ENCODE measurements at regions not wholly inside any gene's neighbourhood (a gene's known extent, or its start where the extent isn't known, plus 50 kb on each side); places are given as distances from the start of the nearest gene placed in this dataset.

GRCh38 chr1:38225745-38226144, 179.2 kb upstream of the POU3F1 start:
- Histone ChIP-seq H3K9ac (ENCODE audit: insufficient read length, low read depth) (no peak overlapping the region), H3K4me1 (ENCODE audit: insufficient read depth, insufficient read length) (no peaks in the 10 kb centered on the region), H3K27me3 (ENCODE audit: insufficient read depth, insufficient read length) (no peaks in the 10 kb centered on the region), H3K36me3 (ENCODE audit: insufficient read depth, insufficient read length, low read length) (no peaks in the 10 kb centered on the region), H3K9me3 (ENCODE audit: insufficient read depth, low read length) (peaks cover 24% of the 10 kb centered on the region), H3K4me3 (ENCODE audit: insufficient read length, low read depth) (no peak overlapping the region)
- TF ChIP-seq ZNF274 (IDR thresholded peaks at IDR 0.05; ENCODE audit: low read depth, low read length) (no peak), YY1 (IDR thresholded peaks at IDR 0.05; ENCODE audit: insufficient read depth, insufficient read length) (no peak), SUZ12 (IDR thresholded peaks at IDR 0.05; ENCODE audit: extremely low read depth, insufficient read depth, insufficient read length) (no peak)
- no peak for DNase-seq (ENCODE audit: low read depth, low spot score)

- no peaks in the 10 kb centered on the region for H3K36me3 ChIP-seq (ENCODE audit: insufficient read depth, insufficient read length, low read length)
- no peaks in the 10 kb centered on the region for H3K4me1 ChIP-seq (ENCODE audit: insufficient read depth, insufficient read length)
- no peak overlapping the region for H3K4me3 ChIP-seq (ENCODE audit: insufficient read length, low read depth)
- H3K9ac ChIP-seq (ENCODE audit: insufficient read length, low read depth), result no peak overlapping the region
- no peak for TF ChIP-seq YY1 (IDR thresholded peaks at IDR 0.05; ENCODE audit: insufficient read depth, insufficient read length)
- no peak for TF ChIP-seq SUZ12 (IDR thresholded peaks at IDR 0.05; ENCODE audit: extremely low read depth, insufficient read depth, insufficient read length)
- no peak for TF ChIP-seq ZNF274 (IDR thresholded peaks at IDR 0.05; ENCODE audit: low read depth, low read length)
- no peak for DNase-seq (ENCODE audit: low read depth, low spot score)
- no peaks in the 10 kb centered on the region for H3K27me3 ChIP-seq (ENCODE audit: insufficient read depth, insufficient read length)
- H3K9me3 ChIP-seq (ENCODE audit: insufficient read depth, low read length), result peaks cover 6% of the 10 kb centered on the region; the same call in 1 of the 2 replicates
Measured at GRCh38 chr1:38223391-38223790, 176.8 kb upstream of the POU3F1 start.

- TF ChIP-seq SUZ12 (IDR thresholded peaks at IDR 0.05; ENCODE audit: extremely low read depth, insufficient read depth, insufficient read length) (no peak), ZNF274 (IDR thresholded peaks at IDR 0.05; ENCODE audit: low read depth, low read length) (no peak), YY1 (IDR thresholded peaks at IDR 0.05; ENCODE audit: insufficient read depth, insufficient read length) (no peak)
- H3K27me3 ChIP-seq (ENCODE audit: insufficient read depth, insufficient read length), result no peaks in the 10 kb centered on the region
- DNase-seq (ENCODE audit: low read depth, low spot score), result no peak
- H3K9ac ChIP-seq (ENCODE audit: insufficient read length, low read depth), result no peak overlapping the region
- H3K9me3 ChIP-seq (ENCODE audit: insufficient read depth, low read length), result peaks cover 6% of the 10 kb centered on the region; the same call in 1 of the 2 replicates
- H3K36me3 ChIP-seq (ENCODE audit: insufficient read depth, insufficient read length, low read length), result no peaks in the 10 kb centered on the region
- no peak overlapping the region for H3K4me3 ChIP-seq (ENCODE audit: insufficient read length, low read depth)
- no peaks in the 10 kb centered on the region for H3K4me1 ChIP-seq (ENCODE audit: insufficient read depth, insufficient read length)
Measured at GRCh38 chr1:38222891-38223290, 176.3 kb upstream of the POU3F1 start.

- no peak for DNase-seq (ENCODE audit: low read depth, low spot score)
Measured at GRCh38 chr1:38221006-38221649, 174.5 kb upstream of the POU3F1 start.

GRCh38 chr1:38217316-38217715, 170.7 kb upstream of the POU3F1 start:
- Histone ChIP-seq H3K9ac (ENCODE audit: insufficient read length, low read depth) (no peak overlapping the region), H3K4me3 (ENCODE audit: insufficient read length, low read depth) (no peak overlapping the region), H3K9me3 (ENCODE audit: insufficient read depth, low read length) (no peaks in the 10 kb centered on the region), H3K36me3 (ENCODE audit: insufficient read depth, insufficient read length, low read length) (no peaks in the 10 kb centered on the region), H3K27me3 (ENCODE audit: insufficient read depth, insufficient read length) (no peaks in the 10 kb centered on the region), H3K4me1 (ENCODE audit: insufficient read depth, insufficient read length) (no peaks in the 10 kb centered on the region)
- TF ChIP-seq SUZ12 (IDR thresholded peaks at IDR 0.05; ENCODE audit: extremely low read depth, insufficient read depth, insufficient read length), result no peak
- no peak for TF ChIP-seq ZNF274 (IDR thresholded peaks at IDR 0.05; ENCODE audit: low read depth, low read length)
- TF ChIP-seq YY1 (IDR thresholded peaks at IDR 0.05; ENCODE audit: insufficient read depth, insufficient read length), result no peak
- no peak for DNase-seq (ENCODE audit: low read depth, low spot score)

More at GRCh38 chr1:38221006-38221649, 174.5 kb upstream of the POU3F1 start:
- Histone ChIP-seq H3K27me3 (ENCODE audit: insufficient read depth, insufficient read length) (no peaks in the 10 kb centered on the region), H3K4me1 (ENCODE audit: insufficient read depth, insufficient read length) (no peaks in the 10 kb centered on the region), H3K4me3 (ENCODE audit: insufficient read length, low read depth) (no peak overlapping the region), H3K36me3 (ENCODE audit: insufficient read depth, insufficient read length, low read length) (no peaks in the 10 kb centered on the region), H3K9ac (ENCODE audit: insufficient read length, low read depth) (no peak overlapping the region), H3K9me3 (ENCODE audit: insufficient read depth, low read length) (peaks cover 6% of the 10 kb centered on the region; the same call in 1 of the 2 replicates)
- no peak for TF ChIP-seq SUZ12 (IDR thresholded peaks at IDR 0.05; ENCODE audit: extremely low read depth, insufficient read depth, insufficient read length)
- TF ChIP-seq YY1 (IDR thresholded peaks at IDR 0.05; ENCODE audit: insufficient read depth, insufficient read length), result no peak
- TF ChIP-seq ZNF274 (IDR thresholded peaks at IDR 0.05; ENCODE audit: low read depth, low read length), result no peak

- no peak for DNase-seq (ENCODE audit: low read depth, low spot score)
- TF ChIP-seq ZNF274 (IDR thresholded peaks at IDR 0.05; ENCODE audit: low read depth, low read length), result no peak
- no peak for TF ChIP-seq SUZ12 (IDR thresholded peaks at IDR 0.05; ENCODE audit: extremely low read depth, insufficient read depth, insufficient read length)
- no peak for TF ChIP-seq YY1 (IDR thresholded peaks at IDR 0.05; ENCODE audit: insufficient read depth, insufficient read length)
- no peaks in the 10 kb centered on the region for H3K36me3 ChIP-seq (ENCODE audit: insufficient read depth, insufficient read length, low read length)
- H3K4me1 ChIP-seq (ENCODE audit: insufficient read depth, insufficient read length), result no peaks in the 10 kb centered on the region
- H3K27me3 ChIP-seq (ENCODE audit: insufficient read depth, insufficient read length), result no peaks in the 10 kb centered on the region
- no peak overlapping the region for H3K9ac ChIP-seq (ENCODE audit: insufficient read length, low read depth)
- H3K4me3 ChIP-seq (ENCODE audit: insufficient read length, low read depth), result no peak overlapping the region
- no peaks in the 10 kb centered on the region for H3K9me3 ChIP-seq (ENCODE audit: insufficient read depth, low read length)
Measured at GRCh38 chr1:38213646-38214434, 167.2 kb upstream of the POU3F1 start.

GRCh38 chr1:38210895-38211177, 164.2 kb upstream of the POU3F1 start:
- no peaks in the 10 kb centered on the region for H3K27me3 ChIP-seq (ENCODE audit: insufficient read depth, insufficient read length)
- peaks cover 12% of the 10 kb centered on the region for H3K4me1 ChIP-seq (ENCODE audit: insufficient read depth, insufficient read length)
- H3K36me3 ChIP-seq (ENCODE audit: insufficient read depth, insufficient read length, low read length), result no peaks in the 10 kb centered on the region
- no peaks in the 10 kb centered on the region for H3K9me3 ChIP-seq (ENCODE audit: insufficient read depth, low read length)
- no peak for DNase-seq (ENCODE audit: low read depth, low spot score)
- H3K9ac ChIP-seq (ENCODE audit: insufficient read length, low read depth), result no peak overlapping the region
- H3K4me3 ChIP-seq (ENCODE audit: insufficient read length, low read depth), result no peak overlapping the region
- no peak for TF ChIP-seq ZNF274 (IDR thresholded peaks at IDR 0.05; ENCODE audit: low read depth, low read length)
- TF ChIP-seq SUZ12 (IDR thresholded peaks at IDR 0.05; ENCODE audit: extremely low read depth, insufficient read depth, insufficient read length), result no peak
- TF ChIP-seq YY1 (IDR thresholded peaks at IDR 0.05; ENCODE audit: insufficient read depth, insufficient read length), result no peak
